DMS79 treated with DMSO at 0.1 percent for 48 hours (cell line): ENCODE measurements at regions not wholly inside any gene's neighbourhood (a gene's known extent, or its start where the extent isn't known, plus 50 kb on each side); places are given as distances from the start of the nearest gene placed in this dataset.

ENCODE experiments used
- DNase-seq: peaks from one replicate; lab custom pipeline; 2025; lab: John Stamatoyannopoulos, UW

DNA sequence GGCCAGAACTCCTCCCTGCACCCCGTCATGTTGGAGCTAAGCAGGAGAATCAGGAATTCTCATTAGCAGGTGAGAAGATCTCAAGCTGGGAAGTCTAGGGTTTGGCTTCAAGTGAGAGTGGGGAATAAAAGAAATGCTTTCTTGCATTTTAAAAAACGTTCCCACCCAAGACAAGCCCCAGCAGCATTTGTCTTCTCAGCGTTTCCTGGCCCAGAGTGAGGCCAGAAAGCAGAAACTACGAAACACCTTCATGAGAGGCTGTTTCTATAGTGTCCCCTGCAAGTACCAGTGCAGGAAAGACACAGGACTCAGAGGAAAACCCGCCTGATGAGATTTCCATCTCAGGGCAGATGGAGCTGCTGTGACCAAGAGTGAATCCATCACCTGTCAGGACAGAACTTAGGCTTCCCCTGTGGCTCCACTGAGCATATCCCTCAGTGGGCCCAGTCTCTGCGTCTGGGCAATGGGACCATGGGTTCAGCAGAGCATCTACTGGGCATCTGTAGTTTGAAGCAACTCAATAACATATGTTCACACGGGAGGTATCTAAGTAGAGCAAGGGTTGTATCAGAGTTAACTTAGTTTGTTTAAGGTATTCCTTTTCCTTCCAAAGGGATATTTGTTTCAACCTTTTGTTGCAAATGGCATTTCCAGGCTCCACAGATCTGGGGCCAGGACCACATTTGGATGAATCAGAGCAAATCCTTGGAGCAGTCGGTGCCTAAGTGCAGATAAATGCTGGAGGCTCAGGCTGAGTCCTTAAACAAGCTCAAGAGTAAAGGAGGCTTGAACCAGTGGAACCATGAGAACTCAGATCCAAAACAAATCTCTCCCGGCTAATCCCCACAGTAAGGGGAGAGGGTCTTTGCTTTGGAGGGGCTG is 548.3 kb downstream of the MIAT start:
- no peak for DNase-seq

GRCh38 chr22:27206374-27207133 is 549.2 kb downstream of the MIAT start:
- DNase-seq, result no peak

DNA sequence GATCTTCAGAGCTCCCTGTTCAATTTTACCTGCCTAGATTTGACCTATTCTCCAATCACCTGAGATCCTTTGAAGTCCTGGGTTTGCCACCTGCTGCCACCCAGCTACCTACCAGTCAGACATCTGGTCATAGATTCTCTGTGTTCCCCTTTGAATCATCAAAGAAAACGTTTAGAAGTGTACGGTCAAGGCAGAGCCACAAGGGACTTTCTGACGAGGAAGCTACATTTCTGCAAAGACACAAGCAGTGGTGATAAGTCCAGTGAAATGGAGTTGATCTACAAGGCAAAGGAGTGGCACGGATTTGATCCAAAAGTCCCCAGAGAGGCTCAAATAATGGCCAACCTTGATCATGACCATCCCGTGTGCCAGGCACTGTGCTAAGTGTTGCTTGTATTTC is 549.9 kb downstream of the MIAT start:
- DNase-seq, result no peak

DNA sequence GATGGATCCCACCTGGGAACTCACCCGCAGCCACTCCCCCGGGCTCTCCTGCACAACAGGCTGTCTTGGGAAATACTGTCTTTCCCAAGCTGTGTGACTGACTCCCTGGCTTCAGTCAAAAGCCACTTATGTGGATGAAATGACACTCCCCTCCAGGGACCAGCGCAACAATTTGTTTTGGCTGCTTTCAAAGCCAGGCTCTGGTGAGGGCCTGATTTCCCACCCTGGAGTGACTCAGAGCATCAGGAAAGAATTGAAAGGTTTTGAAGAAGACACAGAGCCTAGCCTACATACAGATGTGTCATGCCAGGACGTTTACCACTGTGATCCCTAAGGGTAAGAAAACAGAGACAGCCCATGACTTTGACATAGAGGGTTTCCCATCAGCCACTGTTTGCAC is 550.5 kb downstream of the MIAT start:
- no peak for DNase-seq

DNA sequence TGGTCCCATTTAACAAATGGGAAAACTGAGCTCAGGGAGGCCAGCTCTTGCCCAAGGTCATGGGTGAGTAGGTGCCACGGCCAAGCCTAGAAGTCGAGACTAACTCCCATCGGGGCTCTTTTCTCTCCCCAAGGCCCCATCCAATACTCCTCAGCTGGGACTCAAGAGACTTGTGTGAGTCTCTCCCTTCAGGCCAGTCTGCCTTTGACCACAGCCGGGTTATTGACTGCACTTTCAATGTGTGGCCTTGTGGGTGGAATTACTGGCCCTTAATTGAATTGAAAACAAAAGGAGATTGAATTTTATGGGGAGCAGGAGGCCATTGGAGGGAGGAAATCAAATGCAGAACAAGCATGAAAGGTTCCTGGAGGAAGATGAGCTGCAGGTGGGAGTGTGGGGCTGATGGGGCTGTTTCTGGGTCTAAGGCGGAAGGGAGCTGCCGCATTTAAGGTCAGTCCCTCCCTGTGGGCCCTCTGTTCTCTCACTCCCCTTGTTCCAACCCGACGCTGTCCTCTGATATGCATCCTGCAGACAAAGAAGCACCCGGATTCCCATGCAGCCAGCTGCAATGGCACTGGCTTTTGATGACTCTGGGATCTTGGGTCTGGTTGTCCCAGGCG is 552.8 kb downstream of the MIAT start:
- no peak for DNase-seq

- DNase-seq, result no peak
These were observed 554.7 kb downstream of the MIAT start for GRCh38 chr22:27212102-27212501.

DNA sequence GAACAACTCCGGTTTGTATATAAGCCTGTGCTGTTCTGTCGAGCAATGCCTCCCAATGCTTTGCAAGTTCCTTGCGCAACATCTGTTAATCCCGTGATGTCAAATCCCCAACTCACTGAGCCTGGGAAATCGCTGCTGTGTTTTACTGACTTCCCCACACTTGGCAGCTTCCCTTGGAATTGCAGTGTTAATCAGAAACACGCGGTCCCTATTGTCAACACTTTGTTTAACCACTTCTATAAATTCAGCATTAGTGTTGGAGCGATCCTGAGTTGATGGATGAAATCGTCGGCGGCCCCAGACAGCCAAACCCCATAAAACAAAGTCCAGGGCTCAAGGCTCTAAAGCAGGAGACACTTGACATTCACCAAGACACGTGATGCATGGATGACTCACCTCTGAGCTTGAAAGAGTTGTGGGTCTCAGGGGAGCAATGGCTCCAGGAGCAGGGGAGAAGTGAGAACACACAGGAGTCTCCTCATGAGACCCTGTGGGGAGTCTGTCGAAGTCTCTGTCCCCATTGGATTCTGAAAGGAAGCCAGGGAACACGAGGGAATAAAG is 555.3 kb downstream of the MIAT start:
- no peak for DNase-seq

GRCh38 chr22:27213294-27213693 is 555.9 kb downstream of the MIAT start:
- DNase-seq, result no peak

- no peak for DNase-seq
These were observed 556.6 kb downstream of the MIAT start for GRCh38 chr22:27213766-27214581.

GRCh38 chr22:27214691-27215090 is 557.3 kb downstream of the MIAT start:
- DNase-seq, result no peak

DNA sequence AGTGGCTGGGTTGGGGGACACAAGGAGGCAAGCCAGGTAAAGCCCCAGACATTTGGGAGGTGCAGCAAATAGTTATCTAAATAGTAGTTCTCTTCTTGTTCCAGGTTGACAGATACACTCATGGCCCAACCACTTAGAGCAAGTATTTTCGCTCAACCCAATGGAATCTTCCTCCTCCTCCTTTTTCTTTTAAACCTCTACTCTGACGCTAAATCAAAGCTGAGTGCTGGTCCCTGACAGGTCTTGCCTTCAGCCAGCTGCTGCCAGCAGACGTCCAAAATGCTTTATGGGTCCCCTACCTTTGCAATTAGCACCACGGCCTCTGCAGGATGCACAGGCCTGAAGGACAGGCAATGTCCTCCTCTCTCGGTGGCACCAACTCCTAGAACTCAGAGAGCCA is 558.5 kb downstream of the MIAT start:
- DNase-seq, result no peak

DNA sequence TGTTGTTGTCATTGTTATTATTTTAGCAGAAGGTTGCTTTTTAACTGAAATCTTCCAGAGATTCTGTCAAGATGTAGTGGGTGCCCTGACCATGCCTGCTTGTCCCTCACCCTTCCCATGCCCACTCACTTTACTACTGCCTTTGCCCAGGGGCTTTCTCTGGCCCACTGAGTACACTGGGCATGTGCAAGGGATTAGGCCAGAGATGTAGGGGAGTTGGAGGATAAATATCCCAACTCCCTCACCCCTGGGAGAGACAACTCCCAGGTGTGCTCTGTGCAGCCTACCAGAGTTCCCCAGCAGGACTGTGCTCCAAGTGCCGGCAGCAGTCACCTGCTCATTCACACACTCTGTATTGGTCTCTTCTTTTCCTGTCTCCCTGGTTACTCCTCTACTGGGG is 559.1 kb downstream of the MIAT start:
- DNase-seq, result no peak

DNA sequence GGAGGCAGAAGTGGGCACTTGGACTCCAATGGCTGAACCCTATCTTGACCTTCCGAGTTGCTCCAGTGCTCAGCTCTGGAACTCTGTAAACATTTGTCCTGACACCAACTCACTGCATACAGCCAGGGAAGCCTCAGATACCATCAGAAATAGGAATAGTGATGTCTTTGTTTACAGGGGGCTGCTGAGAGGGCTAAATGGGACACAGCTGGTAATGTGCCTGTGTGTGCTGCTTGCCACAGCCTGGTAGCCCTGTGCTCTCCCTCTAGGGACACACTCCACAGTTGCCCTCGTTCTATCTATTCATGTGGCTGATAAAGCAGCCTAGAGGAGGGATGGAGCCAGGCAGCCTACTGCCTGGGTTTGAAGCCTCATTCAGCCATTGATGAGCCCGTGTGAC is 559.8 kb downstream of the MIAT start:
- no peak for DNase-seq

GRCh38 chr22:27218012-27218920 is 560.9 kb downstream of the MIAT start:
- no peak for DNase-seq

DNA sequence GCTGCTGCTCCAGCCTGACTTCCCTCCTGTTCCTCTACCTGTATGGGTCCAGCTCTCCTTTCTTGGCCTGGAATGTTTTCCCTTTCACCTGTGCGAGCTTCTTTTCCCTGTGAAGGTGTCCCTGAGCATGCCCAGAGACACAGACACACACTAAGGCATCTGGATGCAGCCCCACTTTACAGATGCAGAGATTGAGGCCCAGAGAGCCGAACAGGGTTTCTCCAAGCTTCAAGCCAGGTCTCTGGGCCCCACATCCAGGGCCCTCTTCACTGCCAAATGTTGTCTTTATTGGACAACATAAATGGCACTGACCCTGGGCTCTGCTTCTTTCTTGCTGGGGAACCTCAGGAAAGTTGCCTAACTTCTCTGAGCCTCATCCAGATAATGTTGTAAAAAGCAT is 561.6 kb downstream of the MIAT start:
- no peak for DNase-seq

DNA sequence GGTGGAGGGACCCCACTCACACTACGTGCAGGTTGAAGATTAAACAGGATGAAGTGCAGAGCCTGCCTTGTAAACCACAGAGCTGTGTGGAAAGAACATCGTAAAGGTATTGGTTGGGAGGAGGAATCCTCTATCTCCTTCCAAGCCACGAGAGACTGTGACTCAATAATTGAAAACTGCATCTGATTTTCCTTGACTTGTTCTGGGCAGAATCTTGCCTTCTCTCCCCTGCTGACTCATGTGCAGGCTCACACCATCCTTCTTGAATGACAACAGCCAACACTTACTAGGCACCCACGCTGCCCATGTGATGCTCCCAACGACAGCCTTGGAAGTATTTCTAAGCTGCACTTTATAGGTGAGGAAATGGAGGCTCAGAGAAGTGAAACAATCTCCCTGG is 563.0 kb downstream of the MIAT start:
- no peak for DNase-seq

DNA sequence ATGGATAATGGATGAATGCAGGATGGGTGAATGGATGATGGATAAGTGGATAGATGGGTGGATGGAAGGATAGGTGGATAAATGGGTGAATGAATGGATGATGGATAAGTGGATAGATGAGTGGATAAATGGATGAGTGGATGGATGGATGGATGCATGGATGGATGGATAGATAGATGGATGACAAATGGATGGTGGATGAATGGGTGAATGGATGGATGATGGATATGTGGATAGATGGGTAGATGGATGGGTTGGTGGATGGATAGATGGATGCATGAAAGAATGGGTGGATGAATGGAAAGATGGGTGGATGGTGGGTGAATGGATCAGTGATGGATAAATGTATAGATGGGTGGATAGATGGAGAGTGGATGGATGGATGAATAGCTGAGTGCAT is 564.8 kb downstream of the MIAT start:
- DNase-seq, result no peak

DNA sequence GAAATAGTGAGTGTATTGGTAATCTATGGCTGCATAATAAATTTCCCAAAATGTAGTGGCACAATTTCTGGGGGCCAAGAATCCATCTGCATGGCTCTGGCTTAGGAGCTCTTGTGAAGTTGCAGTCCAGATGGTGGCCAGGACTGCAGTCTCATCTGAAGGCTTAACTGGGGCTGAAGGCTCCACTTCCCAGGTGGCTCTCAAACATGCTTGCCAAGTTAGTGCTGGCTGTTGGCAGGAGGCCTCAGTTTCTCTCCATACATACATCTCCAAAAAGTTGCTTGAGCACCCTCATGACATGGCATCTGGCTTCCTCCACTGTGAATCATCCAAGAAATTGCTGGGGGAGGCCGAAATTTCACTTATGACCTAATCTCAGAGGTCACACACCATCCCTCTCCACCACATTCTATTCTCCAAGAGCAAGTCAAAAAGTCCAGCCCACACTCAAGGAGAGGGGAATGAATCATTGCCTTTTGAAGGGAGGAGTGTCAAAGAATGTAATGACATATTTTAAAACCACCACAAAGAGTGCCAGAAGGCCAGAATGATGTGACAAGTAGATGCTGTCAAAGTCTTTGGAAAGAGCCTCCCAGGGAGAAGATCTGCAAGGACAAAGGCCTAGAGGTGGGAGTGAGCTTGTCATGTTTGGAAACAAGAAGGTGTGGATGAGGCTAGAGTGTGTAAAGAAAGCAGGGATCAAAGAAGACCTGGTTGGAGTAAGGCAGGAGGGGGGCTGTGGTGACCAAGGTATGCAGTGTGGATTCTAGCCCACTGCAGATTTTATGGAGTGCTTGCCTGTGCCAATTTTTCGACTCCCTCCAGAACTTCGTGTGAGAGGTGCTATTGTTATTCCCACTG is 566.2 kb downstream of the MIAT start:
- DNase-seq, result no peak

- no peak for DNase-seq
These were observed 567.3 kb downstream of the MIAT start for GRCh38 chr22:27224485-27225374.
